A673 (cell line): ENCODE measurements at regions not wholly inside any gene's neighbourhood (a gene's known extent, or its start where the extent isn't known, plus 50 kb on each side); places are given as distances from the start of the nearest gene placed in this dataset.
"Not testable (repeated sequence)": the region's sequence is repeated elsewhere in the genome, so short reads cannot be mapped to it uniquely, and the experiment has no call there.

Experiments
- EZH2 ChIP-seq: fragments of 200-600 bp; sonication (generic); IDR thresholded peaks from 2 replicates; pipeline ENCODE4 v1.6.1; 2017; ENCODE audit warnings: borderline replicate concordance, low read depth, mild to moderate bottlenecking, mixed read lengths, antibody characterized with exemption, low read length; ENCODE audit not compliant: poor library complexity, severe bottlenecking
- TF ChIP-seq, protein P1 (sequence below): fragments of 300-800, 200-600 bp; sonication (generic); conservative IDR thresholded peaks from 2 replicates; pipeline ENCODE4 v1.5.1; 2017; ENCODE audit warnings: low read depth, mild to moderate bottlenecking, antibody characterized with exemption, low read length, moderate library complexity, mixed read lengths

DNA sequence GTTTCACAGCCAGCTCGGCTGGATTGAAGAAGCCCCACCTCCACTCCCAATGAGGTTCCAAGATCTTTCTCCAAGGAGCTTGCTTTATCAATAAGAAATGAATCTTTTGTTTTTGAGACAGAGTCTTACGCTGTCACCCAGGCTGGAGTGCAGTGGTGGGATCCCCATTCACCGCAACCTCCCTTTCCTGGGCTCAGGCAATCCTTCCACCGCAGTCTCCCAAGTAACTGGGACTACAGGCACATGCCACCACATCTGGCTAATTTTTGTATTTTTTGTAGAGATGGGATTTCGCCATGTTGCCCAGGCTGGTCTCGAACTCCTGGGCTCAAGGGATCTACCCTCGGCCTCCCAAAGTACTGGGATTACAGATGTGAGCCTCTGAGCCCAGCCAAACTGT is 175.3 kb downstream of the OR4M2 start:
- not testable (repeated sequence) for TF ChIP-seq EZH2
- TF ChIP-seq, protein P1, sequence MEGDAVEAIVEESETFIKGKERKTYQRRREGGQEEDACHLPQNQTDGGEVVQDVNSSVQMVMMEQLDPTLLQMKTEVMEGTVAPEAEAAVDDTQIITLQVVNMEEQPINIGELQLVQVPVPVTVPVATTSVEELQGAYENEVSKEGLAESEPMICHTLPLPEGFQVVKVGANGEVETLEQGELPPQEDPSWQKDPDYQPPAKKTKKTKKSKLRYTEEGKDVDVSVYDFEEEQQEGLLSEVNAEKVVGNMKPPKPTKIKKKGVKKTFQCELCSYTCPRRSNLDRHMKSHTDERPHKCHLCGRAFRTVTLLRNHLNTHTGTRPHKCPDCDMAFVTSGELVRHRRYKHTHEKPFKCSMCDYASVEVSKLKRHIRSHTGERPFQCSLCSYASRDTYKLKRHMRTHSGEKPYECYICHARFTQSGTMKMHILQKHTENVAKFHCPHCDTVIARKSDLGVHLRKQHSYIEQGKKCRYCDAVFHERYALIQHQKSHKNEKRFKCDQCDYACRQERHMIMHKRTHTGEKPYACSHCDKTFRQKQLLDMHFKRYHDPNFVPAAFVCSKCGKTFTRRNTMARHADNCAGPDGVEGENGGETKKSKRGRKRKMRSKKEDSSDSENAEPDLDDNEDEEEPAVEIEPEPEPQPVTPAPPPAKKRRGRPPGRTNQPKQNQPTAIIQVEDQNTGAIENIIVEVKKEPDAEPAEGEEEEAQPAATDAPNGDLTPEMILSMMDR: not testable (repeated sequence)
